H9 (cell line): ENCODE measurements at regions not wholly inside any gene's neighbourhood (a gene's known extent, or its start where the extent isn't known, plus 50 kb on each side); places are given as distances from the start of the nearest gene placed in this dataset.

Experiments
- DNase-seq: peaks from one replicate; pipeline ENCODE4 v3.0.0-alpha.2; 2017
- H2AFZ ChIP-seq: one replicate; pipeline ENCODE4 v1.6.1; 2013; ENCODE audit warnings: mild to moderate bottlenecking, low read length, control low read depth, moderate library complexity
- H2AK5ac ChIP-seq: 2 replicates; pipeline ENCODE4 v1.6.1; 2013; ENCODE audit warnings: low read length, control low read depth, mixed read lengths; ENCODE audit not compliant: insufficient read length
- H2BK120ac ChIP-seq: one replicate; pipeline ENCODE4 v1.6.1; 2013; ENCODE audit warnings: low read depth, mild to moderate bottlenecking, low read length, control low read depth, inconsistent platforms; ENCODE audit not compliant: poor library complexity, severe bottlenecking
- H2BK12ac ChIP-seq: 2 replicates; pipeline ENCODE4 v1.6.1; 2013; ENCODE audit warnings: low read length, control low read depth, mixed read lengths, low read depth; ENCODE audit not compliant: insufficient read length
- H2BK15ac ChIP-seq: 2 replicates; pipeline ENCODE4 v1.6.1; 2013; ENCODE audit warnings: low read depth, low read length, control low read depth
- H2BK20ac ChIP-seq: one replicate; pipeline ENCODE4 v1.6.1; 2013; ENCODE audit warnings: low read depth, mild to moderate bottlenecking, low read length, control low read depth, inconsistent platforms; ENCODE audit not compliant: poor library complexity, severe bottlenecking
- H2BK5ac ChIP-seq: 2 replicates; pipeline ENCODE4 v1.6.1; 2013; ENCODE audit warnings: low read length, control low read depth, mixed read lengths; ENCODE audit not compliant: insufficient read length
- H3K14ac ChIP-seq: 2 replicates; pipeline ENCODE4 v1.6.1; 2013; ENCODE audit warnings: low read length, control low read depth; ENCODE audit not compliant: insufficient read depth
- H3K18ac ChIP-seq: 2 replicates; pipeline ENCODE4 v1.6.1; 2013; ENCODE audit warnings: low read depth, mild to moderate bottlenecking, mixed read lengths, low read length, control low read depth; ENCODE audit not compliant: insufficient read length
- H3K23ac ChIP-seq: 2 replicates; pipeline ENCODE4 v1.6.1; 2013; ENCODE audit warnings: low read length, control low read depth, mixed read lengths, low read depth; ENCODE audit not compliant: insufficient read length
- H3K23me2 ChIP-seq: 2 replicates; pipeline ENCODE4 v1.6.1; 2013; ENCODE audit warnings: low read depth, mild to moderate bottlenecking, mixed read lengths, low read length, control low read depth; ENCODE audit not compliant: insufficient read length, poor library complexity, severe bottlenecking
- H3K27ac ChIP-seq: 2 replicates; pipeline ENCODE4 v1.5.1; 2013; ENCODE audit warnings: low read length, control low read depth, mixed read lengths, low read depth; ENCODE audit not compliant: insufficient read length
- H3K27me3 ChIP-seq: 2 replicates; pipeline ENCODE4 v1.6.1; 2013; ENCODE audit warnings: low read length, control low read depth, inconsistent platforms; ENCODE audit not compliant: insufficient read depth
- H3K4ac ChIP-seq: 2 replicates; pipeline ENCODE4 v1.6.1; 2013; ENCODE audit warnings: low read depth, mild to moderate bottlenecking, control low read depth, inconsistent platforms, low read length, moderate library complexity
- H3K4me1 ChIP-seq: 2 replicates; pipeline ENCODE4 v1.6.1; 2013; ENCODE audit warnings: low read length, control low read depth, inconsistent platforms; ENCODE audit not compliant: insufficient read depth
- H3K4me2 ChIP-seq: 2 replicates; pipeline ENCODE4 v1.6.1; 2013; ENCODE audit warnings: low read length, control low read depth, mixed read lengths; ENCODE audit not compliant: insufficient read length, insufficient read depth
- H3K56ac ChIP-seq: 2 replicates; pipeline ENCODE4 v1.6.1; 2013; ENCODE audit warnings: low read depth, mild to moderate bottlenecking, mixed read lengths, low read length, control low read depth; ENCODE audit not compliant: insufficient read length
- H3K79me1 ChIP-seq: 2 replicates; pipeline ENCODE4 v1.6.1; 2013; ENCODE audit warnings: low read depth, mild to moderate bottlenecking, moderate library complexity, low read length, control low read depth, inconsistent platforms; ENCODE audit not compliant: insufficient read depth, poor library complexity, severe bottlenecking
- H3K79me2 ChIP-seq: 2 replicates; pipeline ENCODE4 v1.6.1; 2013; ENCODE audit warnings: low read length, control low read depth, inconsistent platforms; ENCODE audit not compliant: insufficient read depth
- H3K9ac ChIP-seq: 2 replicates; pipeline ENCODE4 v1.6.1; 2013; ENCODE audit warnings: low read length, control low read depth, mixed read lengths; ENCODE audit not compliant: insufficient read length; ENCODE audit errors: extremely low read depth
- H3K9me3 ChIP-seq: one replicate; pipeline ENCODE4 v1.6.1; 2013; ENCODE audit warnings: low read depth, low read length, inconsistent platforms; ENCODE audit not compliant: control insufficient read depth
- H3T11ph ChIP-seq: one replicate; pipeline ENCODE4 v1.6.1; 2013; ENCODE audit warnings: mild to moderate bottlenecking, low read length, control low read depth, inconsistent platforms
- H4K20me1 ChIP-seq: one replicate; pipeline ENCODE4 v1.6.1; 2013; ENCODE audit not compliant: control insufficient read depth, insufficient read length, insufficient read depth
- H4K5ac ChIP-seq: 2 replicates; pipeline ENCODE4 v1.6.1; 2013; ENCODE audit warnings: low read depth, mild to moderate bottlenecking, mixed read lengths, low read length, control low read depth; ENCODE audit not compliant: insufficient read length
- H4K8ac ChIP-seq: replicated peaks from 2 replicates; pipeline ENCODE4 v1.6.1; 2013; ENCODE audit warnings: low read length, control low read depth, mixed read lengths, low read depth; ENCODE audit not compliant: insufficient read length
- H4K91ac ChIP-seq: 2 replicates; pipeline ENCODE4 v1.6.1; 2013; ENCODE audit warnings: low read depth, mild to moderate bottlenecking, moderate library complexity, mixed read lengths, low read length, control low read depth; ENCODE audit not compliant: insufficient read length
- H3K27ac Mint-ChIP-seq, 3 experiments: 2 replicates in 2 of 3; 3 replicates in 1 of 3; pipeline ENCODE4 v1.8.0; 2020 to 2021; ENCODE audit warnings: mixed read lengths in 3 of 3, mild to moderate bottlenecking in 1 of 3, moderate library complexity in 1 of 3
- H3K27me3 Mint-ChIP-seq: 2 replicates; pipeline ENCODE4 v1.8.0; 2021; ENCODE audit warnings: low read depth, mild to moderate bottlenecking, moderate library complexity, mixed read lengths
- H3K36me3 Mint-ChIP-seq, 3 experiments: 2 replicates in 2 of 3; 3 replicates in 1 of 3; pipeline ENCODE4 v1.8.0; 2020 to 2021; ENCODE audit warnings: low read depth in 3 of 3, mixed read lengths in 3 of 3; ENCODE audit not compliant: insufficient read depth in 1 of 3
- H3K4me1 Mint-ChIP-seq, 2 experiments: 2 replicates each; pipeline ENCODE4 v1.8.0; 2020; ENCODE audit warnings: mixed read lengths in 2 of 2
- H3K4me3 Mint-ChIP-seq, 2 experiments: 2 replicates in 1 of 2; 3 replicates in 1 of 2; pipeline ENCODE4 v1.8.0; 2020 to 2021; ENCODE audit warnings: mild to moderate bottlenecking in 2 of 2, mixed read lengths in 2 of 2, moderate library complexity in 1 of 2
- H3K9me3 Mint-ChIP-seq, 2 experiments: 2 replicates in 1 of 2; 3 replicates in 1 of 2; pipeline ENCODE4 v1.8.0; 2020; ENCODE audit warnings: mild to moderate bottlenecking in 2 of 2, mixed read lengths in 2 of 2, moderate library complexity in 1 of 2
- WGBS: extraction: QIAGEN DNeasy Blood & Tissue Kit; methylation state at CpG from one replicate; pipeline ENCODE4 v1.1.7; 2013; ENCODE audit warnings: missing lambda C conversion rate, low lambda C conversion rate, mixed read lengths; ENCODE audit not compliant: insufficient read length; ENCODE audit errors: extremely low coverage; 5-methylcytosine and 5-hydroxymethylcytosine counted together
- TF ChIP-seq, protein P1 (sequence below): fragments of 200-600 bp; sonication (generic); conservative IDR thresholded peaks from 3 replicates; pipeline ENCODE4 v1.8.0; 2021; ENCODE audit warnings: antibody characterized with exemption, mild to moderate bottlenecking

DNA sequence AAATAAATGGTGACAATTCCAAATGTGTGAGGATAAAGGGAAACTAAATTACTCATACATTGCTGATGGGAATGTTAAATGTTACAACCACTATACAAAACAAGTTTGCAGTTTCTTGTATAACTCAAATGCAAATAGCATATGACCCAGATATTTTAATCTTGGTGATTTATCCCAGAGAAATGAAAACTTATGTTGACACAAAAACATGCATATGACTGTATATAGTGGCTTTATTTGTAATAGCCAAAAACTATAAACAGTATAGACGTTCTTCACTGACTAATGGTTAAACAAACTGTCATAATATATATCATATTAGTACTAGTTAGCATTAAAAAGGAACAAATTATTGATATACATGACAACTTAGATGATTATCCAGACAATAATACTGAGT is 619.2 kb downstream of the PDHA2 start:
- Histone ChIP-seq H3K18ac (no peak overlapping the region), H2BK12ac (no peak overlapping the region), H4K20me1 (no peaks in the 10 kb centered on the region), H2AK5ac (no peak overlapping the region), H2BK5ac (no peak overlapping the region), H3T11ph (no peak overlapping the region), H3K23ac (no peak overlapping the region), H2AFZ (no peak overlapping the region), H3K4me2 (no peak overlapping the region), H3K79me1 (no peaks in the 10 kb centered on the region), H3K79me2 (no peaks in the 10 kb centered on the region), H3K14ac (no peak overlapping the region), H2BK15ac (no peak overlapping the region), H3K27ac (no peak overlapping the region), H4K8ac (no peak overlapping the region), H4K5ac (no peak overlapping the region), H3K9ac (no peak overlapping the region), H3K4me1 (no peaks in the 10 kb centered on the region), H2BK20ac (no peak overlapping the region), H4K91ac (no peak overlapping the region), H3K27me3 (no peaks in the 10 kb centered on the region), H2BK120ac (no peak overlapping the region), H3K9me3 (no peaks in the 10 kb centered on the region), H3K56ac (no peak overlapping the region), H3K23me2 (no peaks in the 10 kb centered on the region), H3K4ac (no peak overlapping the region)
- no CpG with 5 or more reads among the region's 1 CpG for WGBS
- TF ChIP-seq, protein P1, sequence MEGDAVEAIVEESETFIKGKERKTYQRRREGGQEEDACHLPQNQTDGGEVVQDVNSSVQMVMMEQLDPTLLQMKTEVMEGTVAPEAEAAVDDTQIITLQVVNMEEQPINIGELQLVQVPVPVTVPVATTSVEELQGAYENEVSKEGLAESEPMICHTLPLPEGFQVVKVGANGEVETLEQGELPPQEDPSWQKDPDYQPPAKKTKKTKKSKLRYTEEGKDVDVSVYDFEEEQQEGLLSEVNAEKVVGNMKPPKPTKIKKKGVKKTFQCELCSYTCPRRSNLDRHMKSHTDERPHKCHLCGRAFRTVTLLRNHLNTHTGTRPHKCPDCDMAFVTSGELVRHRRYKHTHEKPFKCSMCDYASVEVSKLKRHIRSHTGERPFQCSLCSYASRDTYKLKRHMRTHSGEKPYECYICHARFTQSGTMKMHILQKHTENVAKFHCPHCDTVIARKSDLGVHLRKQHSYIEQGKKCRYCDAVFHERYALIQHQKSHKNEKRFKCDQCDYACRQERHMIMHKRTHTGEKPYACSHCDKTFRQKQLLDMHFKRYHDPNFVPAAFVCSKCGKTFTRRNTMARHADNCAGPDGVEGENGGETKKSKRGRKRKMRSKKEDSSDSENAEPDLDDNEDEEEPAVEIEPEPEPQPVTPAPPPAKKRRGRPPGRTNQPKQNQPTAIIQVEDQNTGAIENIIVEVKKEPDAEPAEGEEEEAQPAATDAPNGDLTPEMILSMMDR: no peak
- Mint-ChIP-seq H3K27me3 (no peaks in the 10 kb centered on the region), H3K4me1 (no peaks in the 10 kb centered on the region), H3K36me3 (peaks cover 0 to 10% (median 0%) of the 10 kb centered on the region in 3 experiments; a peak in 4 of 7 replicates), H3K9me3 (peaks cover 0 to 3% of the 10 kb centered on the region in 2 experiments; a peak in 3 of 5 replicates), H3K27ac (no peak overlapping the region), H3K4me3 (no peak overlapping the region)
- no peak for DNase-seq
